ENCODE measurements at regions not wholly inside any gene's neighbourhood (a gene's known extent, or its start where the extent isn't known, plus 50 kb on each side); places are given as distances from the start of the nearest gene placed in this dataset.

DNA sequence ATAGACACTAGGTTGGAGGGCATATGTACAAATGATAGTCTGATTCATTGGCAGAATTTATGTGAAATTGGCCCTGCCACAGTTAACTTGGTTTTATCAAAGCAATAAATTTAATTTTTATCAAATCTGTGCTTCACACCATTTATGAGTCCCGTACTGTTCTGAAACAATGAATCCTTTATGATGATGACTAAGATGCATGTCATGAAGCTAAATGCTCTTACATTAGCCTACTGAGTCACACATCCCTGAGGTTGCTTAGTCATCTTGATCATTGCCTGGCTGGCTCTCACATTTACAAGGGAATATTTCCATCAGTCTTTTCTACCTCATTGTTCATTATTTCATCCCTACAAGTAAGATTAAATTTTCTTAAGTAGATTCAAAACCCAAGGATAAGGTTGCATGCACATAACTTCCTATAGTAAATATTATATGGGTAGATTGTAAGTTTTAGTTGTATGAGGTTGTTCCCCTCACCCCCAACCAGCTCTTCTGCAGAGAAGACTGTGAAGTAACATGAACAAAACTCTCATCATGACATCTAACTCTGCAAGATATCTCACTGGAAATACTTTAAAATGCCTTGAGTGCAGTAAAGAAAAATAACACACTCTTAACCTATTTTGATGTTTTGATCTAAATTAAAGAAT lies 170.7 kb downstream of the CYB561 start:
- H3K79me2 ChIP-seq, result peaks cover 4% of the 10 kb centered on the region
- no peak overlapping the region for H3K4me2 ChIP-seq (ENCODE audit: low read length)
- TF ChIP-seq CTCF (IDR thresholded peaks at IDR 0.05), result no peak
- no peak overlapping the region for H3K27ac ChIP-seq
- no peak overlapping the region for H3K9ac ChIP-seq
- H3K36me3 ChIP-seq (ENCODE audit: control insufficient read depth, insufficient read depth, low read length), result no peaks in the 10 kb centered on the region
- no peaks in the 10 kb centered on the region for H3K27me3 ChIP-seq (ENCODE audit: control insufficient read depth, insufficient read depth, low read length)
- H3K9me3 ChIP-seq (ENCODE audit: control insufficient read depth, low read length), result no peaks in the 10 kb centered on the region
- no peak overlapping the region for H3K4me3 ChIP-seq (ENCODE audit: low read depth, low read length)
- no peaks in the 10 kb centered on the region for H3K4me1 ChIP-seq
- no peak overlapping the region for H2AFZ ChIP-seq

DNA sequence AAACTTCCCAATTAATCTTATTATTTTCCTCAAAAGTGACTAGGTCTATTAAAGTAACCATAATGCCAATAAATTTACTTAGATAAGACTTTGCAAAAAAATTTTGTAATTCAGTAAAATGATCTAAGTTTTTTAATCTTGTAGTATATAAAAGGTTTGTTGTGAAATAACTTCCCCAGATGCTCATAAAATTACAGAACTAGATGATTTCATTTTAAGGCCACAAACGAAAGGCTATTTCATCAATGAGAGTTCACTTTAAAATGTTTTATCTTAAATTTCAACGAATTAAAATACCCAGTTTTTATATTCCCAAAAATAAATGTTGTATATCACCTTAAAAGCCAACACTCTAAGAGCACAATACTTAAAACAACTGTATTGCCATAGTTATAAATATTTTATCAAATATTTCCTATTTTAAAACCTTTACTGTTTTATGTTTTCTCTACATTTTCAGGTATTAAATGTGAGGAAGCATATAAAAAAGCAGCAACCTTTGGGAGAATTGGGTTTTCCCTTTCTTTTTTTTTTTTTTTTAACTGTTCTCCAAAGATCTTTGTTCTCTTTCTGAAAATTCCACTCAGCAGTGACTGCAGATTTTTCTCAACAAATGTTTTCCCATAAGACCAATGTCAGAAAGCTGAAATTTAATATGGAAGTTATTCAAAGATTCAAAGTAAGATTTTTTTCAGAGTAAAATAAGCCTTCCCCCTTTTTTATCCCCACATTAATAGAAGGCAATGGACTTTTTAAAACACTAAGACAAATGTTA lies 169.9 kb downstream of the CYB561 start:
- H3K27ac ChIP-seq, result no peak overlapping the region
- TF ChIP-seq CTCF (IDR thresholded peaks at IDR 0.05), result no peak

DNA sequence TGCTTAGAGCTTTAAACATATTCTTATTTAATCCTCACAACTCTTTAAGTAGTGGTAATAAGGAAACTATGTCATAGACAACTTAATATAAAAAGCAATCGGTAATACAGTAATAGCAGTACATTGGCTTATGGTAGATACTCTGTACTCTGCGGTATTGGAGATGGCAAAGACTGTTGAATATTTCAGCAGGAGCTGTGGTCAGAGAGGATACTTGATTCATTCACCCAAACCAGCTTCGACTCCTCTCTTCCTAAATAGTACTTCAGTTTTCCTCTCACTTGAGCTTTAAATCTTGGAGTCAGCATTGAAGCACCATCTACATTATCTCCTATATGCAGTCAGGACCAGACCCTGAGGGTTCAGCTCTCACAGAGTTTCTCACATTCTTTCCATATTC lies 169.3 kb downstream of the CYB561 start:
- no peaks in the 10 kb centered on the region for H3K9me3 ChIP-seq (ENCODE audit: control insufficient read depth, low read length)
- no peak overlapping the region for H3K4me3 ChIP-seq (ENCODE audit: low read depth, low read length)
- no peaks in the 10 kb centered on the region for H3K36me3 ChIP-seq (ENCODE audit: control insufficient read depth, insufficient read depth, low read length)
- H3K27me3 ChIP-seq (ENCODE audit: control insufficient read depth, insufficient read depth, low read length), result no peaks in the 10 kb centered on the region
- no peak overlapping the region for H3K27ac ChIP-seq
- no peak overlapping the region for H2AFZ ChIP-seq
- H3K79me2 ChIP-seq, result peaks cover 4% of the 10 kb centered on the region
- no peaks in the 10 kb centered on the region for H3K4me1 ChIP-seq
- H3K4me2 ChIP-seq (ENCODE audit: low read length), result no peak overlapping the region
- TF ChIP-seq CTCF (IDR thresholded peaks at IDR 0.05), result no peak
- no peak overlapping the region for H3K9ac ChIP-seq

More for the DNA sequence above, 169.9 kb downstream of the CYB561 start:
- Histone ChIP-seq H2AFZ (no peak overlapping the region), H3K4me3 (ENCODE audit: low read depth, low read length) (no peak overlapping the region), H3K36me3 (ENCODE audit: control insufficient read depth, insufficient read depth, low read length) (no peaks in the 10 kb centered on the region), H3K4me2 (ENCODE audit: low read length) (no peak overlapping the region), H3K9ac (no peak overlapping the region), H3K9me3 (ENCODE audit: control insufficient read depth, low read length) (no peaks in the 10 kb centered on the region), H3K79me2 (peaks cover 4% of the 10 kb centered on the region), H3K4me1 (no peaks in the 10 kb centered on the region), H3K27me3 (ENCODE audit: control insufficient read depth, insufficient read depth, low read length) (no peaks in the 10 kb centered on the region)

DNA sequence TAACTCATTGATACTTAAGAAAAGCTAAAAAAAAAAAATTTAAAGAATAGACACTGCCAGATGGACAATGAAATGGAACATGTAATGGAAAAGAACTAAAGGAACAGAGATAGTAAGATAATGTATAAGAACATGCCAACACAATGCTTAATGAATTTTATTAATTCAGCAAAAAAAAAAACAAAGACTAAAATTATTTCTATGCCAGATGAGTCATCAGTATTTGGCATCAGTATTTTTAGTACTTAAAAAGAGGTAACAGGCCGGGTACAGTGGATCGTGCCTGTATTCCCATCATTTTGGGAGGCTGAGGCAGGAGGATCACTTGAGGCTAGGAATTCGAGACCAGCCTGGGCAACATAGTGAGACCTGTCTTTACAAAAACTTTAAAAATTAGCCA lies 168.5 kb downstream of the CYB561 start:
- H3K4me1 ChIP-seq, result no peaks in the 10 kb centered on the region
- H3K36me3 ChIP-seq (ENCODE audit: control insufficient read depth, insufficient read depth, low read length), result no peaks in the 10 kb centered on the region
- no peak for TF ChIP-seq CTCF (IDR thresholded peaks at IDR 0.05)
- peaks cover 4% of the 10 kb centered on the region for H3K79me2 ChIP-seq
- no peak overlapping the region for H3K4me2 ChIP-seq (ENCODE audit: low read length)
- no peak overlapping the region for H2AFZ ChIP-seq
- no peak overlapping the region for H3K4me3 ChIP-seq (ENCODE audit: low read depth, low read length)
- H3K27me3 ChIP-seq (ENCODE audit: control insufficient read depth, insufficient read depth, low read length), result no peaks in the 10 kb centered on the region
- no peak overlapping the region for H3K9ac ChIP-seq
- no peaks in the 10 kb centered on the region for H3K9me3 ChIP-seq (ENCODE audit: control insufficient read depth, low read length)
- H3K27ac ChIP-seq, result no peak overlapping the region
